ENCODE measurements at regions not wholly inside any gene's neighbourhood (a gene's known extent, or its start where the extent isn't known, plus 50 kb on each side); places are given as distances from the start of the nearest gene placed in this dataset.

DNA sequence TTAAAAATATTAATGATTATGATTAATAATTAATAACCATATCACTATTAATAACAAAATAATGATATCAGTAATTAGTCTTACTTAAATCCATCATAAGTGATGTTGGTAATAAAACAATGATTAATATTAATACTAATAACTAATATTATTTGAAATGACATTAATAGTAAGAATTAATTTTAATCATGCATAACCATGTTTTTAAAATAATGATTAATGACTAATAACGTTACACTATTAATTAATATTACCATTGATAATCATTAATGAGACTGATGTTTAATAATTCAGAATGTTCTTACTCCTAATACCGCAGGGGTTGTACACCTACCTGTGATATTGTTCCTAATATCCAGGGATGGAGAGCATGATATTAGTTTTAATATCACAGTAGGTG is 53.4 kb upstream of the FRG2C start:
- TF ChIP-seq SUZ12 (IDR thresholded peaks at IDR 0.05; ENCODE audit: extremely low read depth, insufficient read depth, insufficient read length) (no peak), YY1 (IDR thresholded peaks at IDR 0.05; ENCODE audit: insufficient read depth, insufficient read length) (no peak), ZNF274 (IDR thresholded peaks at IDR 0.05; ENCODE audit: low read depth, low read length) (no peak)

Data from NT2/D1 (cell line).